GM12873 (cell line): ENCODE measurements at regions not wholly inside any gene's neighbourhood (a gene's known extent, or its start where the extent isn't known, plus 50 kb on each side); places are given as distances from the start of the nearest gene placed in this dataset.

Experiments used
- CTCF ChIP-seq: IDR thresholded peaks from 2 replicates; pipeline ENCODE4 v1.5.1; 2012; ENCODE audit warnings: low read depth, mild to moderate bottlenecking, moderate library complexity, low read length, control low read depth; ENCODE audit not compliant: insufficient read depth; ENCODE audit errors: missing control alignments

GRCh38 chr1:224805889-224806288, 123.6 kb upstream of the DNAH14 start:
- TF ChIP-seq CTCF: no peak

- TF ChIP-seq CTCF: no peak
Observed at GRCh38 chr1:224809137-224809536, 120.3 kb upstream of the DNAH14 start.

DNA sequence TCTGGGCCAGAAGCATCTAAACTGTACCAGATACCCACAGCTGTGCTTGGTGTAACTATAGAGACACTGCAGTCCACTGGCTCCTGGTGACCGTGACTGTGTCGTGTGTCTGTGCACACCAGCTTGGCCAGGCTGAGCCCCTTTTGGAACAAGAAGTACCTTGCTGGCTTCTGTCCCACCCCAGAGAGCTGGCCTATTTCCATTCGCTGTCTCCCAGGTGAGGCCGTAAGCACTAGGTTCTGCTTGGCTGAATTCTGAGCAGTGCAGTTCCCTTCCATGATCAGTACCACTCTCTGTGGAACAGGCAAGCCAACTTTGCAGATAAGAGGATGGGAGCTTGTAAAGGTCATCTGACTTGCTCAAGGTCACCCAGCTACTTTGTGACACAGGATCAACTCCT, 119.9 kb upstream of the DNAH14 start:
- no peak for TF ChIP-seq CTCF

- no peak for TF ChIP-seq CTCF
Observed at GRCh38 chr1:224811564-224811963, 117.9 kb upstream of the DNAH14 start.

- TF ChIP-seq CTCF: no peak
Observed at GRCh38 chr1:224815647-224816046, 113.8 kb upstream of the DNAH14 start.

DNA sequence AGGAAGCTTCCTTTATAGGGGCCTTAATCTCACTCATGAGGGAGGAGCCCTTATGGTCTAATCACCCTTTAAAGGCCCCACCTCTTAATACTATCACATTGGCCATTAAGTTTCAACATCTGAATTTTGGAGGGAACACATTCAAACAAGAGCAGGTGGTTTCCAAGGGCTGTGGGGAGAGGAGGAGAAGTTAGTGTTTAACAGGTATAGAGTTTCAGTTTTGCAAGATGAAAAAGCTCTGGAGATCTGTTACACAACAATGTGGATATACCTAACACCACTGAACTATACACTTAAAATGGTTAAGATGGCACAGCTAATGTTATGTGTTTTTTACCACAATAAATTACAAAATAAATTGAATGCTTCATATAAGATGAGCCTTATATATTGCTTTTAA, 113.4 kb upstream of the DNAH14 start:
- no peak for TF ChIP-seq CTCF

DNA sequence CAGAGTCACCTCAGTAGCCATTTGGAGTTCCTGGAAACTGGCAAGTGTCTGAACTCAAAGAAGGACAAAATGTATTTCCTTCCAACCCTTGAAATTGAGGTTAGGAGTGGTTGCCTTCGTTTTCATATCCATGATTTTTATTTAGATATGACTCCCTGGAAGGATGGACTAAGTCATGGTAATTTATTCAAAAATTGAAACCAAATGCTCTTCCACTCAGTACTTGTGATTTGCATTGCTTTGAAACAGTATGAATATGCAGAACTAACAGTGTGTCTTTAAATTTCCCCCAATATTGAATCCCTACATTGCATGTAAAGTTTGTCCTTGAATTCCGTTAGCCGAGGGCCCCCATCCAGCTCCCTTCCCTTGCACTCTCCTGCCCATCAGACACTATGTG, 112.1 kb upstream of the DNAH14 start:
- TF ChIP-seq CTCF: no peak
